IMR-90 (cell line): ENCODE measurements at regions not wholly inside any gene's neighbourhood (a gene's known extent, or its start where the extent isn't known, plus 50 kb on each side); places are given as distances from the start of the nearest gene placed in this dataset.
"Not testable (repeated sequence)": the region's sequence is repeated elsewhere in the genome, so short reads cannot be mapped to it uniquely, and the experiment has no call there.

Experiments
- ATAC-seq: fragments of 200-7000 bp; cut with Tn5 transposase; 2 replicates; pipeline ENCODE4 v1.9.1; 2020; ENCODE audit warnings: low read depth, mild to moderate bottlenecking, moderate library complexity
- BruUV-seq: library from RNA; stranded (reverse); fragments of 400-500 nt; replicated peaks from 2 replicates; lab custom pipeline; 2021; lab: Mats Ljungman, UMichigan
- CTCF ChIA-PET: fragments of 300-600 bp; formaldehyde crosslinking; extraction: SDS; loops from one replicate; lab custom pipeline; 2021; ENCODE audit warnings: antibody characterized with exemption; lab: Yijun Ruan, JAX
- POLR2A ChIA-PET: fragments of 300-600 bp; sonication (Branson Sonifier 250); formaldehyde crosslinking; loops from one replicate; lab custom pipeline; 2022; ENCODE audit warnings: antibody characterized with exemption; ENCODE audit not compliant: unreplicated experiment; lab: Charles Lee
- DNase-seq: peaks from one replicate; pipeline ENCODE4 v3.0.0; 2013
- H2AFZ ChIP-seq: replicated peaks from 2 replicates; pipeline ENCODE3; 2013; ENCODE audit warnings: low read length, mild to moderate bottlenecking; ENCODE audit not compliant: poor library complexity
- H2AK5ac ChIP-seq: 2 replicates; pipeline ENCODE4 v1.6.1; 2013; ENCODE audit warnings: low read depth, low read length, inconsistent platforms
- H2AK9ac ChIP-seq: replicated peaks from 2 replicates; pipeline ENCODE3; 2013; ENCODE audit warnings: mild to moderate bottlenecking, low read depth, low read length, moderate library complexity; ENCODE audit not compliant: poor library complexity
- H2BK120ac ChIP-seq: 2 replicates; pipeline ENCODE4 v1.6.1; 2013; ENCODE audit warnings: low read depth, low read length, inconsistent platforms
- H2BK15ac ChIP-seq: 3 replicates; pipeline ENCODE4 v1.6.1; 2013; ENCODE audit warnings: low read depth, low read length, inconsistent platforms
- H2BK20ac ChIP-seq: 2 replicates; pipeline ENCODE4 v1.6.1; 2013; ENCODE audit warnings: low read depth, mild to moderate bottlenecking, inconsistent platforms, low read length, moderate library complexity
- H2BK5ac ChIP-seq: 2 replicates; pipeline ENCODE4 v1.6.1; 2013; ENCODE audit warnings: mild to moderate bottlenecking, low read depth, low read length, inconsistent platforms; ENCODE audit not compliant: poor library complexity, severe bottlenecking
- H3K14ac ChIP-seq: replicated peaks from 2 replicates; pipeline ENCODE4 v1.6.1; 2013; ENCODE audit warnings: low read depth, low read length, inconsistent platforms
- H3K18ac ChIP-seq: 2 replicates; pipeline ENCODE4 v1.6.1; 2013; ENCODE audit warnings: low read depth, low read length, control low read depth
- H3K23ac ChIP-seq: 2 replicates; pipeline ENCODE4 v1.6.1; 2013; ENCODE audit warnings: low read depth, low read length, inconsistent platforms
- H3K27ac ChIP-seq: 2 replicates; pipeline ENCODE4 v1.5.1; 2013; ENCODE audit warnings: mild to moderate bottlenecking, control low read depth, low read length; ENCODE audit not compliant: insufficient read depth
- H3K27me3 ChIP-seq: 2 replicates; pipeline ENCODE4 v1.6.1; 2013; ENCODE audit warnings: low read length; ENCODE audit not compliant: control insufficient read depth, insufficient read depth
- H3K36me3 ChIP-seq: 2 replicates; pipeline ENCODE4 v1.6.1; 2013; ENCODE audit warnings: low read length, mixed read lengths; ENCODE audit not compliant: control insufficient read depth, insufficient read depth
- H3K4ac ChIP-seq: 2 replicates; pipeline ENCODE4 v1.6.1; 2013; ENCODE audit warnings: low read depth, low read length, inconsistent platforms
- H3K4me1 ChIP-seq: 2 replicates; pipeline ENCODE4 v1.6.1; 2013; ENCODE audit warnings: low read length, mixed read lengths; ENCODE audit not compliant: control insufficient read depth, insufficient read depth
- H3K4me2 ChIP-seq: 2 replicates; pipeline ENCODE4 v1.6.1; 2013; ENCODE audit warnings: low read depth, mild to moderate bottlenecking, control low read depth, low read length, moderate library complexity
- H3K4me3 ChIP-seq: 2 replicates; pipeline ENCODE4 v1.5.1; 2013; ENCODE audit warnings: low read depth, mild to moderate bottlenecking, control low read depth, low read length, moderate library complexity; ENCODE audit not compliant: insufficient read depth
- H3K56ac ChIP-seq: 2 replicates; pipeline ENCODE4 v1.6.1; 2013; ENCODE audit warnings: low read length, inconsistent platforms; ENCODE audit not compliant: insufficient read depth; ENCODE audit errors: extremely low read depth
- H3K79me1 ChIP-seq, 2 experiments: 2 replicates each; pipeline ENCODE4 v1.6.1; 2013; ENCODE audit warnings: low read length in 2 of 2, inconsistent platforms in 1 of 2, low read depth in 1 of 2
- H3K9ac ChIP-seq: 2 replicates; pipeline ENCODE4 v1.6.1; 2013; ENCODE audit warnings: low read depth, low read length, control low read depth
- H3K9me1 ChIP-seq: 2 replicates; pipeline ENCODE4 v1.6.1; 2013; ENCODE audit warnings: low read length, inconsistent platforms; ENCODE audit not compliant: insufficient read depth
- H3K9me3 ChIP-seq: 2 replicates; pipeline ENCODE4 v1.6.1; 2013; ENCODE audit warnings: low read length; ENCODE audit not compliant: control insufficient read depth, insufficient read depth
- H4K20me1 ChIP-seq: 2 replicates; pipeline ENCODE4 v1.6.1; 2013; ENCODE audit warnings: low read length, inconsistent platforms; ENCODE audit not compliant: insufficient read depth
- H4K5ac ChIP-seq: 2 replicates; pipeline ENCODE4 v1.6.1; 2013; ENCODE audit warnings: mild to moderate bottlenecking, low read depth, low read length, control low read depth
- H4K8ac ChIP-seq, 2 experiments: 2 replicates each; pipeline ENCODE4 v1.6.1; 2013; ENCODE audit warnings: low read depth in 2 of 2, low read length in 2 of 2, control low read depth in 1 of 2, inconsistent platforms in 1 of 2
- H4K91ac ChIP-seq: 2 replicates; pipeline ENCODE4 v1.6.1; 2013; ENCODE audit warnings: low read depth, low read length, inconsistent platforms; ENCODE audit not compliant: insufficient read depth
- WGBS, 2 experiments: methylation state at CpG; one replicate each; pipeline versions ENCODE4 v1.1.5 to v1.1.7; 2013; ENCODE audit warnings: missing lambda C conversion rate in 2 of 2; ENCODE audit not compliant: insufficient read length in 1 of 2; ENCODE audit errors: extremely low coverage in 2 of 2; 5-methylcytosine and 5-hydroxymethylcytosine counted together
- dilution Hi-C: fragments of 300-500 bp; cut with HindIII; formaldehyde crosslinking; loops from one replicate; pipeline ENCODE4 v1.14.3; 2018; ENCODE audit warnings: low sequenced_read_pairs; ENCODE audit not compliant: unreplicated experiment
- in situ Hi-C: fragments of 300-500 bp; cut with MboI; formaldehyde crosslinking; loops from 3 replicates; pipeline ENCODE4 v1.14.3; 2019; ENCODE audit warnings: low sequenced_read_pairs, inconsistent platforms, mixed read lengths
- intact Hi-C: fragments of 100-400 bp; cut with micrococcal nuclease; formaldehyde crosslinking; loops from 2 replicates; pipeline ENCODE4 v1.10.0; 2022

DNA sequence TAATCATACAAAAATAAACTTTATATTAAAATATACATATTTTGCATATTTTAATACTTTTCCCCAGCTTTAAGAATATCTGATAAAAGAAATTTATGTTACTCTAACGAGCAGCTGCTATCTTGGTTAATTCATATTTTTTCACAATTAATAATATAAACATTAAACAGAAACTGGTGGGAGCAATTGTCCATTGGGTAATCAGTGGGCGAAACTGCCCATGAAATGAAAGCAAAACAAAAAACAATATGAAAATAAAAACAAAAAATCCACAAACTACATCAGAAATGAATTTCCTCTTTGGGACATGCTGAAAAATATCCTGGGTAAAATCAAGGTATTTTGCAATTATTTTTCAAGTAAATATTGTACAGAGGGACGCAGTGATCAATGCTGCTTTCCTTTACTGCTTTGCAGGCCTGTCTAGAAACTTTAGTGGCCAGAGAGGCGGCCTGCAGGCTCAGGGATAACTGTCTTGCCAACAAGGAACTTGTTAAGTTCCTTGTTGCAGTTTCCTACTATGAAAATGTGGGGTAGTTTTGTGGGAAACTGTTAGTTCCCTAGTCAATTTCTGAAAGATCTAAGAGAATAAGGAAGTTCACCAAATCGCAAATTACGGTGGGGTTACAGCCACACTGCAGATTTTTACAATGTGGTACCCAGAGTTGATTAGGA lies 309.0 kb upstream of the PLGLB2 start:
- H2BK120ac ChIP-seq, DNase-seq, in situ Hi-C loops, dilution Hi-C loops, H3K9me3 ChIP-seq, H2BK20ac ChIP-seq, H2AFZ ChIP-seq, POLR2A ChIA-PET, H3K18ac ChIP-seq, H3K4me3 ChIP-seq, H3K14ac ChIP-seq, H4K8ac ChIP-seq, H3K27ac ChIP-seq, H3K79me1 ChIP-seq, BruUV-seq, H3K4me2 ChIP-seq, H3K56ac ChIP-seq, H2BK15ac ChIP-seq, H2BK5ac ChIP-seq, H4K5ac ChIP-seq, ATAC-seq, H4K20me1 ChIP-seq, H3K9ac ChIP-seq, H4K91ac ChIP-seq, CTCF ChIA-PET, H3K27me3 ChIP-seq, intact Hi-C loops, H2AK9ac ChIP-seq, H2AK5ac ChIP-seq, H3K9me1 ChIP-seq, H3K4me1 ChIP-seq, H3K4ac ChIP-seq, H3K36me3 ChIP-seq, H3K23ac ChIP-seq: not testable (repeated sequence)
- WGBS, 2 experiments, result no CpG with 5 or more reads among the region's 6 CpGs

DNA sequence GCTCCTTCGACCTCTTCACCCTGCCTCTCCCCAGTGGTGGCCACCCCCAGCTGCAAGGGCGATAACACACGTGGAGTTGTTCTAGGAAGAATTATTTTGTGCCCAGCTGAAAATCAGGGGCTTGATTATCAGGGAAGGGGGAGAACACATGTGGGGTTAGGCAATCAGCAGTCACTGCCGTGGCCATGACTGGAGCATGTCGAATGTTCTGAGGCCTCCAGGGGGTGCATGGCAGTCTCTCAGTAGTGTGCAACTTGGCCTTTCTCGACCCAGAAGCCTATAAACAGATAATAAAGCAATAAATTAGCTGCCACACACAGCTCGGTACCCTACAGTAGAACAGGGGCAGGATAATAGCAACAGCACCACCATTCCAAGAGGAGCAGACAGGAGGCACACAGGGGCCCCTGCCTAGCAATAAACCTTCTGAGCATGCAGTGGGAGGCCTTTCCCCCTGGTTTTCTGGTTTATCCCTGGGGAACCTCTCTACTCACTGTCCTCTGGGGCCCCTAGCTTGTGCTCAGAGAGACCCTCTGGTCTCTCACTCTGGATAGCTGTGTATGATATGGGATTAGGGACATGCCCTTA lies 308.2 kb upstream of the PLGLB2 start:
- H3K4ac ChIP-seq, H3K27ac ChIP-seq, H3K18ac ChIP-seq, intact Hi-C loops, H4K8ac ChIP-seq, H3K9ac ChIP-seq, H3K56ac ChIP-seq, H3K14ac ChIP-seq, BruUV-seq, H3K4me2 ChIP-seq, dilution Hi-C loops, H3K9me3 ChIP-seq, H4K5ac ChIP-seq, H3K4me1 ChIP-seq, H3K9me1 ChIP-seq, H2BK120ac ChIP-seq, H3K79me1 ChIP-seq, H2BK15ac ChIP-seq, H3K23ac ChIP-seq, POLR2A ChIA-PET, H3K36me3 ChIP-seq, CTCF ChIA-PET, H2AK5ac ChIP-seq, H3K4me3 ChIP-seq, H2AFZ ChIP-seq, H2BK20ac ChIP-seq, in situ Hi-C loops, H3K27me3 ChIP-seq, DNase-seq, H2AK9ac ChIP-seq, H4K91ac ChIP-seq, H4K20me1 ChIP-seq, ATAC-seq, H2BK5ac ChIP-seq: not testable (repeated sequence)
- no CpG with 5 or more reads among the region's 7 CpGs for WGBS, 2 experiments
